ENCODE measurements at regions not wholly inside any gene's neighbourhood (a gene's known extent, or its start where the extent isn't known, plus 50 kb on each side); places are given as distances from the start of the nearest gene placed in this dataset.

- H3K27ac Mint-ChIP-seq (ENCODE audit: unreplicated experiment), result no peak overlapping the region
- H3K4me1 ChIP-seq, result no peaks in the 10 kb centered on the region
- peaks cover 22% of the 10 kb centered on the region for H3K27me3 Mint-ChIP-seq (ENCODE audit: insufficient read depth, unreplicated experiment)
- no peaks in the 10 kb centered on the region for H3K4me1 Mint-ChIP-seq (ENCODE audit: low read depth, unreplicated experiment)
- H3K4me3 ChIP-seq (ENCODE audit: low read depth, low read length), result no peak overlapping the region
- no peaks in the 10 kb centered on the region for H3K27me3 ChIP-seq (replicated peaks; ENCODE audit: control insufficient read depth, insufficient read depth, low read length)
- no TSS peak for BruUV-seq (replicated peaks)
- H3K36me3 Mint-ChIP-seq (ENCODE audit: insufficient read depth, unreplicated experiment), result no peaks in the 10 kb centered on the region
- no peak overlapping the region for H3K4me3 Mint-ChIP-seq (ENCODE audit: unreplicated experiment)
- CTCF ChIA-PET, result interaction anchor here (1.1 kb wide), 1 partner anchor 14 kb away, joined by 4 read pairs; no protein-coding TSS in a partner anchor
- H3K9me3 ChIP-seq, result no peaks in the 10 kb centered on the region
- POLR2A ChIA-PET, result no interaction called here
- TF ChIP-seq CTCF (IDR thresholded peaks at IDR 0.05; ENCODE audit: insufficient read depth in 1 of 2, low read depth in 1 of 2, low read length in 1 of 2, severe bottlenecking in 1 of 2, unreplicated experiment in 1 of 2), result no peak
- H3K9me3 Mint-ChIP-seq (ENCODE audit: unreplicated experiment), result no peaks in the 10 kb centered on the region
- intact Hi-C loops (cut with micrococcal nuclease; ENCODE audit: unreplicated experiment), result no loop called here
- DNase-seq, result no peak
- no peaks in the 10 kb centered on the region for H3K36me3 ChIP-seq (ENCODE audit: control insufficient read depth, insufficient read depth, low read length)
Observed at GRCh38 chr20:52470561-52470960, 279.0 kb upstream of the ZFP64 start.

DNA sequence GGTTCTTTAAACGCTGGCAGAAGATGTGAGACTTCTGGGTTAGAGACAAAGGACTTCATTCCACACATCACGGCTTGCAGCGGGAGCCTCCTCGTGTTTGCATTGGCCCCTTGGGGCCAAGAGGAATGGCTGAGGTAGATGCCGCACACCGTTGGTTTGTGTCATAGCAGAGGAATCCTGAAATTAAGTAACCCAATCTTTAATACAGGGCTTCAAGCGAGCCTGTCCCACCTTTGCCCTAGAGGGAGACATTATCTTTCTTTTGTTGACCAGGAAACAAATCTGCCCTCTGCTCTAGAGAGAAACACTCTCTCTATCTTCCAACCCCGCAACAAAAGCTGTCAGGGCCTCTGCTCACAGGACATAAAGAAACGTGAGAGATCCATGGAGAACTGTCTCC, 277.5 kb upstream of the ZFP64 start:
- H3K9me3 Mint-ChIP-seq (ENCODE audit: unreplicated experiment), result no peaks in the 10 kb centered on the region
- H3K27me3 ChIP-seq (replicated peaks; ENCODE audit: control insufficient read depth, insufficient read depth, low read length), result peaks cover 1% of the 10 kb centered on the region; the same call in 1 of the 2 replicates
- no peaks in the 10 kb centered on the region for H3K4me1 Mint-ChIP-seq (ENCODE audit: low read depth, unreplicated experiment)
- H3K36me3 Mint-ChIP-seq (ENCODE audit: insufficient read depth, unreplicated experiment), result no peaks in the 10 kb centered on the region
- POLR2A ChIA-PET, result no interaction called here
- H3K27ac Mint-ChIP-seq (ENCODE audit: unreplicated experiment), result no peak overlapping the region
- H3K4me1 ChIP-seq, result no peaks in the 10 kb centered on the region
- no peak overlapping the region for H3K4me3 ChIP-seq (ENCODE audit: low read depth, low read length)
- no peaks in the 10 kb centered on the region for H3K9me3 ChIP-seq
- no peaks in the 10 kb centered on the region for H3K36me3 ChIP-seq (ENCODE audit: control insufficient read depth, insufficient read depth, low read length)
- intact Hi-C loops (cut with micrococcal nuclease; ENCODE audit: unreplicated experiment), result no loop called here
- no peak for TF ChIP-seq CTCF (IDR thresholded peaks at IDR 0.05; ENCODE audit: insufficient read depth in 1 of 2, low read depth in 1 of 2, low read length in 1 of 2, severe bottlenecking in 1 of 2, unreplicated experiment in 1 of 2)
- peaks cover 32% of the 10 kb centered on the region for H3K27me3 Mint-ChIP-seq (ENCODE audit: insufficient read depth, unreplicated experiment)
- DNase-seq, result no peak
- no TSS peak for BruUV-seq (replicated peaks)
- CTCF ChIA-PET, result no interaction called here
- no peak overlapping the region for H3K4me3 Mint-ChIP-seq (ENCODE audit: unreplicated experiment)

DNA sequence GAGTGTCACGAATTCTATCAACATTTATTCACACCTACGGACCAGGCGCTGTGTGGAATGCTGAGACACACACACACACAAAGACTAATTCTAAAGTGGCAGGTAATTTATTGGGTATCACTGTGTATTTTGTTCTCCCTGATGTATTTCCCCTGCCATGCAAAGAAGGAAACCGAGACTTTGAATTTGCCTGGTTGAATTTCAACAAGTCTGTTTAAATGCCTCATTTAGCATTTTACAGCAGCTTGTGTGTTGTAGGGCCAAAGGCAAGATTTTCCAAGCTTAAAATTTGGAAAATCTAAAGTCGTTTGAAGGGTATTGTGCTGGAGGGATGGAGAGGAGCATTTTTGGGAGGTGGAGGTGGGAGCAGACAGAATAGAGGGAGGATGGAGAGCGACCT, 274.4 kb upstream of the ZFP64 start:
- H3K9me3 Mint-ChIP-seq (ENCODE audit: unreplicated experiment), result no peaks in the 10 kb centered on the region
- intact Hi-C loops (cut with micrococcal nuclease; ENCODE audit: unreplicated experiment), result no loop called here
- H3K4me3 Mint-ChIP-seq (ENCODE audit: unreplicated experiment), result no peak overlapping the region
- Histone ChIP-seq H3K9me3 (peaks cover 4% of the 10 kb centered on the region; the same call in 1 of the 2 replicates), H3K4me3 (ENCODE audit: low read depth, low read length) (no peak overlapping the region), H3K27me3 (replicated peaks; ENCODE audit: control insufficient read depth, insufficient read depth, low read length) (peaks cover 1% of the 10 kb centered on the region; the same call in 1 of the 2 replicates), H3K36me3 (ENCODE audit: control insufficient read depth, insufficient read depth, low read length) (no peaks in the 10 kb centered on the region), H3K4me1 (no peaks in the 10 kb centered on the region)
- BruUV-seq (replicated peaks), result no TSS peak
- no peak for DNase-seq
- TF ChIP-seq CTCF (IDR thresholded peaks at IDR 0.05; ENCODE audit: insufficient read depth in 1 of 2, low read depth in 1 of 2, low read length in 1 of 2, severe bottlenecking in 1 of 2, unreplicated experiment in 1 of 2), result no peak
- no peaks in the 10 kb centered on the region for H3K4me1 Mint-ChIP-seq (ENCODE audit: low read depth, unreplicated experiment)
- H3K27ac Mint-ChIP-seq (ENCODE audit: unreplicated experiment), result no peak overlapping the region
- H3K27me3 Mint-ChIP-seq (ENCODE audit: insufficient read depth, unreplicated experiment), result peaks cover 28% of the 10 kb centered on the region
- ChIA-PET CTCF (no interaction called here), POLR2A (no interaction called here)
- H3K36me3 Mint-ChIP-seq (ENCODE audit: insufficient read depth, unreplicated experiment), result no peaks in the 10 kb centered on the region
